ENCODE measurements at regions not wholly inside any gene's neighbourhood (a gene's known extent, or its start where the extent isn't known, plus 50 kb on each side); places are given as distances from the start of the nearest gene placed in this dataset.
"Not testable (repeated sequence)": the region's sequence is repeated elsewhere in the genome, so short reads cannot be mapped to it uniquely, and the experiment has no call there.

- H3K27ac ChIP-seq, result no peak overlapping the region
- TF ChIP-seq POLR2AphosphoS2 (conservative IDR thresholded peaks at IDR 0.05; ENCODE audit: low read length) (no peak), ESRRA (IDR thresholded peaks at IDR 0.05; ENCODE audit: borderline replicate concordance, low read length) (no peak), RFX5 (IDR thresholded peaks at IDR 0.05) (no peak), MAZ (IDR thresholded peaks at IDR 0.05; ENCODE audit: borderline replicate concordance, low read depth, low read length) (no peak), POLR2A (IDR thresholded peaks at IDR 0.05; ENCODE audit: low read length) (no peak), MAFK (IDR thresholded peaks at IDR 0.05; ENCODE audit: partially characterized antibody) (peak; percentile 48), USF2 (IDR thresholded peaks at IDR 0.05) (no peak)
- H3K4me2 ChIP-seq, result no peak overlapping the region
- CTCF ChIA-PET, result no interaction called here
- ATAC-seq, result no peak
- POLR2A ChIA-PET, result no interaction called here
- no peaks in the 10 kb centered on the region for H3K4me1 ChIP-seq
- no peak overlapping the region for H3K4me3 ChIP-seq
- 0% methylated on average over 1 of the region's 1 CpG for WGBS (ENCODE audit: missing lambda C conversion rate)
- no peak for FAIRE-seq
- H3K9me3 ChIP-seq, result no peaks in the 10 kb centered on the region
- no peak for DNase-seq (ENCODE audit: low read depth in 1 of 2, low spot score in 1 of 2)
Measured at GRCh38 chrX:146658379-146658778, 151.2 kb upstream of the CXorf51B start.

- POLR2A ChIA-PET, result no interaction called here
- CTCF ChIA-PET, result interaction anchor here (0.6 kb wide), 1 partner anchor 214 kb away, joined by 3 read pairs; no protein-coding TSS in a partner anchor
- no peak overlapping the region for H3K4me2 ChIP-seq
- no peak overlapping the region for H3K27ac ChIP-seq
- H3K4me1 ChIP-seq, result no peaks in the 10 kb centered on the region
- H3K9me3 ChIP-seq, result no peaks in the 10 kb centered on the region
- TF ChIP-seq BCL3 (IDR thresholded peaks at IDR 0.05), result no peak
- TF ChIP-seq HES2 (IDR thresholded peaks at IDR 0.05), result no peak
- TF ChIP-seq CHD4 (IDR thresholded peaks at IDR 0.05; ENCODE audit: borderline replicate concordance), result no peak
- TF ChIP-seq EHF (CRISPR knock-in tag; IDR thresholded peaks at IDR 0.05), result no peak
- TF ChIP-seq HEYL (CRISPR knock-in tag; IDR thresholded peaks at IDR 0.05), result no peak
- TF ChIP-seq ZC3H11A (IDR thresholded peaks at IDR 0.05), result no peak
- no peak for TF ChIP-seq SMC3 (IDR thresholded peaks at IDR 0.05)
- no peak for TF ChIP-seq CEBPB (IDR thresholded peaks at IDR 0.05)
- no peak for TF ChIP-seq PHF8 (IDR thresholded peaks at IDR 0.05; ENCODE audit: borderline replicate concordance, low read depth)
- TF ChIP-seq TP53 (CRISPR knock-in tag; IDR thresholded peaks at IDR 0.05), result no peak
- no peak for TF ChIP-seq NPAS2 (CRISPR knock-in tag; IDR thresholded peaks at IDR 0.05; ENCODE audit: borderline replicate concordance)
- TF ChIP-seq CHD2 (IDR thresholded peaks at IDR 0.05; ENCODE audit: low read length, partially characterized antibody), result no peak
- TF ChIP-seq PBX3 (IDR thresholded peaks at IDR 0.05), result no peak
- TF ChIP-seq CTCF (IDR thresholded peaks at IDR 0.05), result no peak
- TF ChIP-seq FOXS1 (CRISPR knock-in tag; IDR thresholded peaks at IDR 0.05), result no peak
- TF ChIP-seq ESRRA (IDR thresholded peaks at IDR 0.05; ENCODE audit: borderline replicate concordance, low read length), result no peak
- TF ChIP-seq JUNB (IDR thresholded peaks at IDR 0.05), result no peak
- no peak for TF ChIP-seq HMGXB4 (CRISPR knock-in tag; IDR thresholded peaks at IDR 0.05; ENCODE audit: borderline replicate concordance)
- no peak for TF ChIP-seq HOXB13 (CRISPR knock-in tag; IDR thresholded peaks at IDR 0.05; ENCODE audit: low read depth)
- no peak overlapping the region for H3K4me3 ChIP-seq
- WGBS (ENCODE audit: missing lambda C conversion rate), result no CpG with 5 or more reads among the region's 2 CpGs
- no peak for DNase-seq (ENCODE audit: low read depth in 1 of 2, low spot score in 1 of 2)
- peak; percentile 39 for FAIRE-seq
- ATAC-seq, result no peak
Measured at GRCh38 chrX:146707781-146708180, 101.8 kb upstream of the CXorf51B start.

GRCh38 chrX:146708866-146709265, 100.7 kb upstream of the CXorf51B start:
- CTCF ChIA-PET; ATAC-seq; POLR2A ChIA-PET; DNase-seq (ENCODE audit: low read depth in 1 of 2, low spot score in 1 of 2); FAIRE-seq; H3K27ac ChIP-seq; H3K9me3 ChIP-seq; H3K4me3 ChIP-seq; H3K4me2 ChIP-seq; H3K4me1 ChIP-seq: not testable (repeated sequence)
- WGBS (ENCODE audit: missing lambda C conversion rate), result 3% methylated on average over 4 of the region's 5 CpGs

Data from A549 (cell line).